ENCODE measurements at regions not wholly inside any gene's neighbourhood (a gene's known extent, or its start where the extent isn't known, plus 50 kb on each side); places are given as distances from the start of the nearest gene placed in this dataset.
A peak's percentile ranks its signal among the peaks of the same experiment; 100 is the strongest.
"Not testable (repeated sequence)": the region's sequence is repeated elsewhere in the genome, so short reads cannot be mapped to it uniquely, and the experiment has no call there.

DNA sequence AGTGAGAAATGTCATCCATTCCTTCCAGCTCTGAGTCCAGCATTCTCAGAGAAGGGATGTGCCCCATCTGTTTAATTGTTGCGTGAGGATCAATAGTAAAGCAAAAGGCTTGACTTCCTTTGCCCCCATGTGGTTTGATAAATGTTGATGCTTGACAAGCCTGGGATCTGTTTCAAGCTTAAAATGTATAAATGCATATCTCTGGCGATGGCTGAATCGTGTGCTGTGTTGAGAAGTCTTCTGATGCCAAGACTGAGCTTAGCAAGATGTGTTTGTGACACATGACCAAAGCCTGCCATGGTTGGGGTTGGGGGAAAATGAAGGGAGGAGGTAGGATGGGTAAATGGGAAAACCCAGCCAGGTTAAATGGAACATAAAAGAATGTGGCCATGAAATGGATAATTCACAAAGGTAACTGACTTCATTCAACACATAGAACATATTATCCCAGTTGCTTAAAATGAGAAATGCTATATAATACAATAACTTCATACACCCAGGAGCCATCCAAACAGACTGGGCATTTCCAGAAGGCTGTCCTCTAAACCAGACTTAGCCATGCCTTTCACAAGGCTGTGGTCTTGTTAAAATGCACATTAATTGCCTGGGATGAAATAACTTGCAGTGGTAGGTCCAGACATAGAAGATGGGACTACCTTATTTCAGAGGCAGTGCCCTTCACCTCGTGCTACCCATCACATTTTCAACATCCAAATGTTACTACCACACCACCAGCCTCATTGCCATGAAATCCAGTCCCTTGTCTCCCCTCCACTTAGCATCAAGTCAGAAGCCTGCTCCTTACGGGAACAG lies 147.3 kb upstream of the PDE1C start:
- Histone ChIP-seq H3K27ac (no peak overlapping the region), H3K4me1 (no peaks in the 10 kb centered on the region), H3K36me3 (no peaks in the 10 kb centered on the region), H3K9me3 (replicated peaks) (no peaks in the 10 kb centered on the region), H3K4me3 (no peak overlapping the region), H3K27me3 (peaks cover 4% of the 10 kb centered on the region; the same call in 1 of the 2 replicates)
- DNase-seq = no peak

DNA sequence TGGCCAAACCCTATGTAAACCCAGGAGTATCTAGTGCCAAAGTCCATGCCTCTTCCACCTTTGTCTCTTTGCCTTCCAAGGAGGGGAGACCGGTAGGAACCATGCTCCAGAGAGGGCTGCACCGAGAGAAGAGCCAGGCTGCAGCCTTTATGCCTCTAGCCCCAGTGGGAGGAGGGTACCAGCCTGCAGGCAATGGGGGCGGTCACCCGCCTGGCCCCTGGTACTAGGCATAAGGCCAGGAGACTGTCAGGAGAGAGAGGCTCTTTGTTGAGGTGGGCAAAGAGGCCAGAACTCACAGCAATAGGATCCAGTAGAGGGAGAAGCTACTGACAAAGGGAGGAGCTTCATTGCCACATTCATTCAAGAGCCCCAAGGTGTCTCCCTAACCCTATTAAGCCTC lies 146.6 kb upstream of the PDE1C start:
- H3K27ac ChIP-seq = no peak overlapping the region
- H3K4me1 ChIP-seq = no peaks in the 10 kb centered on the region
- H3K4me3 ChIP-seq = no peak overlapping the region
- 0 out of 2 replicates have a peak, but pooled peaks cover 4% of the 10 kb centered on the region for H3K27me3 ChIP-seq
- DNase-seq = no peak
- no peaks in the 10 kb centered on the region for H3K36me3 ChIP-seq
- H3K9me3 ChIP-seq (replicated peaks) = no peaks in the 10 kb centered on the region

DNA sequence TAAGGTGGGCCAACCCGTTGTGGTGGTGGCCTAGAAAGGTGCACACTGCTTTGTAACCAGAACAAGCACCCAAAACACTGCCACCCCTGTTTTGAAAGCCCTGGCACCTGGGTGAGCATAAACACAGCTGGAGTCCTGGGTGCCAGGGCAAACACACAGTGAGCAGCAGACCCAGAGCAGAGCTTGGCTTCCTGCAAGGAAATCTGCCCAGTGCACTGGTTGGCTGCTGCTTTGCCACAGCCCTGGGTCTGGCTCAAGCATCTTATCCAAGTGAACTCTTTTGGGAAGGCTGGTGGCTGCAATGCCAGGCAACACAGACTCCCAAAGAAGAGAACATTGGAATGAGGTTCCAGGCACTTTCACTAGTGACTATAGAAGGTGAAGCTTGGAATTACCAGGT lies 145.5 kb upstream of the PDE1C start:
- H3K9me3 ChIP-seq (replicated peaks) = no peaks in the 10 kb centered on the region
- H3K27me3 ChIP-seq = 0 out of 2 replicates have a peak, but pooled peaks cover 4% of the 10 kb centered on the region

DNA sequence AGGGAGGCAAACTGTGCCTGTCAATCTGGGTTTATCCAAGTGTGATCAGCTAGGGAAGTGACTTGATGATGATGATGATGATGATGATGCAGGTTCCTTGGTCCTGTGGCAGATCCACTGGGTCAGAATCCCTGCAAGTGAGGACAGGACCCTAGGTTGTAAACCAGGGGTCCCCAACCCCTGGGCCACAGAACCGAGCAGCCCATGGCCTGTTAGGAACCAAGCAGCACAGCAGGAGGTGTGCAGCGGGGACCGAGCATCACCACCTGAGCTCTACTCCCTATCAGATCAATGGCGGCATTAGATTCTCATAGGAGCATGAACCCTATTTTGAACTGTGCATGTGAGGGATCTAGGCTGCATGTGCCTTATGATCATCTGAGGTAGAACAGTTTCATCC lies 144.7 kb upstream of the PDE1C start:
- H3K4me1 ChIP-seq = no peaks in the 10 kb centered on the region
- H3K27ac ChIP-seq = no peak overlapping the region
- no peaks in the 10 kb centered on the region for H3K36me3 ChIP-seq
- H3K9me3 ChIP-seq (replicated peaks) = no peaks in the 10 kb centered on the region
- 0 out of 2 replicates have a peak, but pooled peaks cover 4% of the 10 kb centered on the region for H3K27me3 ChIP-seq
- no peak for DNase-seq
- H3K4me3 ChIP-seq = no peak overlapping the region

More for the DNA sequence above, 145.5 kb upstream of the PDE1C start:
- no peak overlapping the region for H3K27ac ChIP-seq
- H3K36me3 ChIP-seq = no peaks in the 10 kb centered on the region
- no peak overlapping the region for H3K4me3 ChIP-seq
- no peaks in the 10 kb centered on the region for H3K4me1 ChIP-seq
- no peak for DNase-seq

DNA sequence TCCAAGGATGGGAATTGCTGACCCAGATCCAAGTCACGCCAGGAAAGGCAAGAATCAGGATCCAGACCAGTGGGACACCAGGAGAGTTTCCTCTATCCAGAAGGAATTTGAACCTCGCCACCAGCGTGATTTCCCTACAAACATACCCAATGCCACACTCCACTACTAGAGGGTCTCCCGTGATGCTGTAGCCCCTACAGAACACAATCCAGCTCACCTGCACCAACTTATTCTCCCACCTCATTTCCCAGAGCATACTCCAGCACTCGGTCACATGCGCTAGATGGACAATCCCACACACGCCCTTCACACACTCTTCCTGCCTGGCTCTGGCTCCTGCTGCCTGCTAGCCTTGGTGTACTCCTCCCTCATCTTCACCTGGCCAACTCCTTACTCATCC lies 142.1 kb upstream of the PDE1C start:
- Histone ChIP-seq H3K4me1 (no peaks in the 10 kb centered on the region), H3K27ac (no peak overlapping the region), H3K36me3 (no peaks in the 10 kb centered on the region), H3K9me3 (replicated peaks) (no peaks in the 10 kb centered on the region), H3K27me3 (0 out of 2 replicates have a peak, but pooled peaks cover 4% of the 10 kb centered on the region), H3K4me3 (no peak overlapping the region)
- no peak for DNase-seq

DNA sequence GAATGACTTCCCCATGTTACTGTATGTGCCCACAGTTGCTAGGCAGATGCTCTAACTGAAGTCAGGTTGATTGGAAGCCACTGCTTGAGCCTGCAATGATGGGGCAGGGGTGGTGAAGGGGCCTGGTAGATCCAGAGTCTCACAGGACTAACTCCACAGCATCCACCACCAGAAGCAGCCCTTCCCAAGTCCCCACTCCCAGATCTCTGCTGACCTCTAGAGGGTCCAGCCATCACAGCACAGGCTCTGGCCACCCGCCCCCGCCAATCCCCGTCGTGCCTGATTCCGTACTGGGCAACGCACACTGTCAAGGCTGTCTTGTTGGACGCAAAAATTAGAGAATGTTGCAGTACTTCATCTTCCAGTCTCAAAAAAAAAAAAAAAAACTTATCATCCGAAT lies 136.8 kb upstream of the PDE1C start:
- no peaks in the 10 kb centered on the region for H3K36me3 ChIP-seq
- H3K27ac ChIP-seq = no peak overlapping the region
- no peaks in the 10 kb centered on the region for H3K4me1 ChIP-seq
- no peaks in the 10 kb centered on the region for H3K9me3 ChIP-seq (replicated peaks)
- peak in 1 of 2 experiments; percentile 29 for DNase-seq
- no peak overlapping the region for H3K4me3 ChIP-seq
- H3K27me3 ChIP-seq = no peaks in the 10 kb centered on the region

- Histone ChIP-seq H3K4me1 (no peaks in the 10 kb centered on the region), H3K27ac (no peak overlapping the region), H3K36me3 (no peaks in the 10 kb centered on the region), H3K9me3 (replicated peaks) (no peaks in the 10 kb centered on the region), H3K27me3 (no peaks in the 10 kb centered on the region), H3K4me3 (no peak overlapping the region)
- DNase-seq = no peak
Measured at GRCh38 chr7:32206488-32206887, 136.3 kb upstream of the PDE1C start.

- H3K4me1 ChIP-seq; H3K4me3 ChIP-seq; H3K36me3 ChIP-seq; DNase-seq; H3K9me3 ChIP-seq (replicated peaks); H3K27me3 ChIP-seq; H3K27ac ChIP-seq: not testable (repeated sequence)
Measured at GRCh38 chr7:32205298-32205824, 135.2 kb upstream of the PDE1C start.

DNA sequence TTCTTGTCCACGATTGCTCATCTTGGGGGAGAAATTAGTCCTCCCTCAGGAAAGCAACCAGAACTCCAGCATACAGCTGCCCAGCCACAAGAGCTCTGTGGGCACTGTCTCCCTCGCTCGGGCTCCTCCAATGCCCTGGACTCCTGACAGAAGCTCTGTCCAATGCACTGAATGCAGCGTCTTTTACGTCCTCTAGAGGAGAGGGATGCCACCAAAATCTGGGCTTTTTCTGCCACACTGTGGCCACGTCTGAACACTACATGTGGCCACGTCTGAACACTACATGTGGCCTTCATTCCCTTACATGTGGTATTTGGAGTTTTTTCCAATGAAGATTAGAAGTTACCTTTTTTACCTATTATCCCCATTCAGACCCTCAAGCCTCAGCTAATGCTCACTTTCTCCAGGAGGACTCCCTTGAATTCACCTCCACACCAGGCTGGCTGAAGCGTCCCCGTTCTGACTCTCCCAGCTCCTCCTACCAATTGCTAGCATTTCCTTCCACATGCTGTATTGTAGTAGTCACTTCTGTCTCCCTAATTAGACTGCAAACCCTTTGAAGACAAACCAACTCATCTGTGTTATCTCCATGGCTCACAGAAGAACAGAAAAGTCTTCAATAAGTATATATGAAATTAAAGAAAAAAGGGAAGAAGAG lies 134.3 kb upstream of the PDE1C start:
- Histone ChIP-seq H3K4me1 (no peaks in the 10 kb centered on the region), H3K4me3 (no peak overlapping the region)
- DNase-seq = peak; percentile 56 to 77

GRCh38 chr7:32200646-32201045 lies 130.4 kb upstream of the PDE1C start:
- no peaks in the 10 kb centered on the region for H3K27me3 ChIP-seq
- H3K9me3 ChIP-seq (replicated peaks) = no peaks in the 10 kb centered on the region

More for the DNA sequence above, 134.3 kb upstream of the PDE1C start:
- no peaks in the 10 kb centered on the region for H3K9me3 ChIP-seq (replicated peaks)
- no peak overlapping the region for H3K27ac ChIP-seq
- H3K27me3 ChIP-seq = no peaks in the 10 kb centered on the region
- no peaks in the 10 kb centered on the region for H3K36me3 ChIP-seq

GRCh38 chr7:32194537-32194936 lies 124.3 kb upstream of the PDE1C start:
- H3K27me3 ChIP-seq = no peaks in the 10 kb centered on the region
- H3K4me1 ChIP-seq = no peaks in the 10 kb centered on the region
- H3K4me3 ChIP-seq = no peak overlapping the region
- H3K36me3 ChIP-seq = no peaks in the 10 kb centered on the region
- DNase-seq = no peak
- no peak overlapping the region for H3K27ac ChIP-seq
- H3K9me3 ChIP-seq (replicated peaks) = 0 out of 2 replicates have a peak, but pooled peaks cover 4% of the 10 kb centered on the region

More at GRCh38 chr7:32200646-32201045, 130.4 kb upstream of the PDE1C start:
- no peak for DNase-seq
- Histone ChIP-seq H3K27ac (no peak overlapping the region), H3K36me3 (no peaks in the 10 kb centered on the region), H3K4me3 (no peak overlapping the region), H3K4me1 (no peaks in the 10 kb centered on the region)

DNA sequence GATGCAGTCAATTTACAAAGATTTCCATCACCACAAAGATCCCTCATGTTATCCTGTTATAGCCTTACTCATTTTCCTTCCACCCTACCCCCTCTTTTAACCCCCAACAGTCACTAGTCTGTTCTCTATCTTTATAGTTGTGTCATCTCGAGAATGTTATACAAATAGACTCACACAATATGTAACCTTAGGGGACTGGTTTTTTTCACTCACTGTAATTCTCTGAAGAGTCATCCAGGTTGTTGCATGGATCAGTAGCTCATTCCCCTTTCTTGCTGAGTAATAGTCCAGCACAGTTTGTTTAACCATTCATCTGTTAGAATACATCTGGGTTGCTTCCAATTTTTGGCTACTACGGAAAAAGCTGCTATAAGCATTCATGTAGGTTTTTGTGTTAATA lies 121.1 kb upstream of the PDE1C start:
- Histone ChIP-seq H3K4me3 (no peak overlapping the region), H3K27me3 (no peaks in the 10 kb centered on the region), H3K27ac (no peak overlapping the region), H3K4me1 (no peaks in the 10 kb centered on the region), H3K36me3 (no peaks in the 10 kb centered on the region), H3K9me3 (replicated peaks) (peaks cover 4% of the 10 kb centered on the region; the same call in 1 of the 2 replicates)
- no peak for DNase-seq

DNA sequence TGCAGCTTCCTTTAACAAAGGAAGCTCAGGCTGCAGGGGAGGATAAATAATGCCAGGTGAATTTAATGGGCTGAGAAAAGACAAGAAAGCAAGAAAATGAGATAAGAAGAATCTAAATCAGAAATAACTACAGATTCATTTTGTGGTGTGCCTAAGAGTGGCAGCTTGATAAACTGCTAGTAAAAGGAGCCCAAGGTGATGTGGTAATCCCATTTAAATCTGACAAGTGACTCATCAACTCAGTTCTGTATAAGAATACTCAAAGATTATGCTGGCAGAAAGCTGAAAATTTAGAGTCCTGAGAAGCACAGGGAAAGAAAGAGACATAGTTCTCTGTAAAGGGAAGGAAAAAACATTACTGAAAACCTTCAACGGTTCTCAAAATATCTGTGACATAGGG lies 109.4 kb upstream of the PDE1C start:
- no peak for DNase-seq

DNA sequence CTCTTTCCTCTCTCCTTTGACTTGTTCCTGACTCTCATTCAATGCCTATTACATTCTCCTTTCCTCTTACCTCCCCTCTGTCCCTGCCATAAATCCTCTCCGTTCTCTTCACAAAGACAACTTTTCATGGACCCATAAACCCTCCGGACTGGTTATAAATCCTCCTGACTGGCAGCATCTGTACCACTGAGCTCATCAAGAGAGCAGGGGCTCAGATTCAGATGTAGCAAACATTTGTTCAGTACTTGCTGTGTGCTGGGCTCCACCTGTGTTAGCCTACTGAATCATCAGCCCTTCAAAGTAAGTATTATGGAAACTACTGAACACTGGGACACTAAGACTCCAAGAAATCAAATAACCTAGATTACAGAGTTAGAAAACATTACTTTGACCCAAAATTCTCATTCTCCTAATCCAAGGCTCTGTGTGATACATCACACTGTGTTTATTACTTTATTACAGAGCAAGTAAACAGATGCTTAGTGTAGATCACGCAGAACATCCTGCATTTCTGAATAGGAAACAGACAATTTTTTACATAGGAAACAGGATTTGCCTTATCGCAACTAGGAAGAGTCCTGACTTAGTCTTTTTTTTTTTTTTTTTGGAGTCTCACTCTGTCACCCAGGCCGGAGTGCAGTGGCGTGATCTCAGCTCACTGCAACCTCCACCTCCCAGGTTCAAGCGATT lies 108.6 kb upstream of the PDE1C start:
- Histone ChIP-seq H3K36me3 (no peaks in the 10 kb centered on the region), H3K27me3 (no peaks in the 10 kb centered on the region; the same call in 1 of the 2 replicates), H3K4me3 (no peak overlapping the region), H3K4me1 (no peaks in the 10 kb centered on the region), H3K9me3 (replicated peaks) (no peaks in the 10 kb centered on the region), H3K27ac (no peak overlapping the region)
- no peak for DNase-seq

More for the DNA sequence above, 109.4 kb upstream of the PDE1C start:
- H3K27ac ChIP-seq = no peak overlapping the region
- H3K36me3 ChIP-seq = no peaks in the 10 kb centered on the region
- H3K27me3 ChIP-seq = no peaks in the 10 kb centered on the region; the same call in 1 of the 2 replicates
- no peaks in the 10 kb centered on the region for H3K4me1 ChIP-seq
- H3K9me3 ChIP-seq (replicated peaks) = no peaks in the 10 kb centered on the region
- no peak overlapping the region for H3K4me3 ChIP-seq

DNA sequence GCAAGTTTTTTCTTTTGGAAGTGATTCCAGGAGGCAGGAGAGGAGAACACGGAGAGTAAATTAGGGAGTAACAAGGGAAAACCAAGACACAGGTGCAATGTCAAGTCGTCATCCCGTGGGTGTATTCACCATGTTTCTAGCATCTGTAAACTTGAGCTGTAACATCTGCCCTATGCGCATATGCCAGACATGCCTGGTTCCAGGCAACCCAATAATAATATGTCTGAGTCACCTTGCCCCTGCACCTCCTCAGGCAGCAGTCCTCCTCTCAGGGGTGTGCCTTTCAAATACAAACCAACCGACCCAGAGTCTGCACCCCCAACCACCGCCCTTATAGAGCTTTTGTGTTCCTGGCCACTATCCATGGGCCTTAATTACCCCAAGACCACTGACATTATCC lies 107.0 kb upstream of the PDE1C start:
- Histone ChIP-seq H3K4me1 (no peaks in the 10 kb centered on the region), H3K27ac (no peak overlapping the region), H3K36me3 (no peaks in the 10 kb centered on the region), H3K9me3 (replicated peaks) (no peaks in the 10 kb centered on the region), H3K27me3 (no peaks in the 10 kb centered on the region; the same call in 1 of the 2 replicates), H3K4me3 (no peak overlapping the region)
- no peak for DNase-seq
